Calu3 (cell line): ENCODE measurements at regions not wholly inside any gene's neighbourhood (a gene's known extent, or its start where the extent isn't known, plus 50 kb on each side); places are given as distances from the start of the nearest gene placed in this dataset.
"Not testable (repeated sequence)": the region's sequence is repeated elsewhere in the genome, so short reads cannot be mapped to it uniquely, and the experiment has no call there.

Experiments
- BruUV-seq: library from RNA; stranded (reverse); fragments of 400-500 nt; replicated peaks from 2 replicates; lab custom pipeline; 2021; lab: Mats Ljungman, UMichigan
- CTCF ChIA-PET: fragments of 300-600 bp; sonication (Branson Sonifier 250); formaldehyde crosslinking; loops from one replicate; lab custom pipeline; 2022; ENCODE audit warnings: antibody characterized with exemption; lab: Charles Lee
- DNase-seq: peaks from one replicate; pipeline ENCODE4 v3.0.0; 2022
- H3K27ac Mint-ChIP-seq: one replicate; pipeline ENCODE4 v1.8.0; 2022; ENCODE audit warnings: mixed read lengths; ENCODE audit not compliant: unreplicated experiment
- H3K27me3 Mint-ChIP-seq: one replicate; pipeline ENCODE4 v1.8.0; 2022; ENCODE audit warnings: mixed read lengths; ENCODE audit not compliant: unreplicated experiment
- H3K36me3 Mint-ChIP-seq: one replicate; pipeline ENCODE4 v1.8.0; 2022; ENCODE audit warnings: mild to moderate bottlenecking, moderate library complexity, mixed read lengths; ENCODE audit not compliant: insufficient read depth, unreplicated experiment
- H3K4me1 Mint-ChIP-seq: one replicate; pipeline ENCODE4 v1.8.0; 2022; ENCODE audit warnings: mild to moderate bottlenecking, low read depth, mixed read lengths; ENCODE audit not compliant: unreplicated experiment
- H3K4me3 Mint-ChIP-seq: one replicate; pipeline ENCODE4 v1.8.0; 2022; ENCODE audit warnings: mild to moderate bottlenecking, low read depth, moderate library complexity, mixed read lengths; ENCODE audit not compliant: unreplicated experiment
- H3K9me3 Mint-ChIP-seq: one replicate; pipeline ENCODE4 v1.8.0; 2022; ENCODE audit warnings: low read depth, mixed read lengths; ENCODE audit not compliant: unreplicated experiment
- intact Hi-C: fragments of 100-400 bp; cut with micrococcal nuclease; formaldehyde crosslinking; loops from one replicate; pipeline ENCODE4 v1.10.0; 2022; ENCODE audit not compliant: unreplicated experiment
- TF ChIP-seq, protein P1 (sequence below): fragments of 200-600 bp; IDR thresholded peaks from one replicate; pipeline ENCODE4 v1.8.0; 2022; ENCODE audit warnings: antibody characterized with exemption; ENCODE audit not compliant: unreplicated experiment

- CTCF ChIA-PET, result interaction anchor here (0.6 to 4.6 kb wide), 2 partner anchors 78 to 102 kb away, joined by 5 to 30 read pairs; no protein-coding TSS in a partner anchor
- intact Hi-C loops, result no loop called here
- H3K9me3 Mint-ChIP-seq, result no peaks in the 10 kb centered on the region
- no TSS peak for BruUV-seq
- no peak overlapping the region for H3K27ac Mint-ChIP-seq
- no peaks in the 10 kb centered on the region for H3K27me3 Mint-ChIP-seq
- TF ChIP-seq, protein P1, sequence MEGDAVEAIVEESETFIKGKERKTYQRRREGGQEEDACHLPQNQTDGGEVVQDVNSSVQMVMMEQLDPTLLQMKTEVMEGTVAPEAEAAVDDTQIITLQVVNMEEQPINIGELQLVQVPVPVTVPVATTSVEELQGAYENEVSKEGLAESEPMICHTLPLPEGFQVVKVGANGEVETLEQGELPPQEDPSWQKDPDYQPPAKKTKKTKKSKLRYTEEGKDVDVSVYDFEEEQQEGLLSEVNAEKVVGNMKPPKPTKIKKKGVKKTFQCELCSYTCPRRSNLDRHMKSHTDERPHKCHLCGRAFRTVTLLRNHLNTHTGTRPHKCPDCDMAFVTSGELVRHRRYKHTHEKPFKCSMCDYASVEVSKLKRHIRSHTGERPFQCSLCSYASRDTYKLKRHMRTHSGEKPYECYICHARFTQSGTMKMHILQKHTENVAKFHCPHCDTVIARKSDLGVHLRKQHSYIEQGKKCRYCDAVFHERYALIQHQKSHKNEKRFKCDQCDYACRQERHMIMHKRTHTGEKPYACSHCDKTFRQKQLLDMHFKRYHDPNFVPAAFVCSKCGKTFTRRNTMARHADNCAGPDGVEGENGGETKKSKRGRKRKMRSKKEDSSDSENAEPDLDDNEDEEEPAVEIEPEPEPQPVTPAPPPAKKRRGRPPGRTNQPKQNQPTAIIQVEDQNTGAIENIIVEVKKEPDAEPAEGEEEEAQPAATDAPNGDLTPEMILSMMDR, result no peak
- DNase-seq, result no peak
- no peak overlapping the region for H3K4me3 Mint-ChIP-seq
- peaks cover 16% of the 10 kb centered on the region for H3K4me1 Mint-ChIP-seq
- H3K36me3 Mint-ChIP-seq, result no peaks in the 10 kb centered on the region
Measured at GRCh38 chr5:126677121-126677520, 76.4 kb downstream of the PHAX start.

DNA sequence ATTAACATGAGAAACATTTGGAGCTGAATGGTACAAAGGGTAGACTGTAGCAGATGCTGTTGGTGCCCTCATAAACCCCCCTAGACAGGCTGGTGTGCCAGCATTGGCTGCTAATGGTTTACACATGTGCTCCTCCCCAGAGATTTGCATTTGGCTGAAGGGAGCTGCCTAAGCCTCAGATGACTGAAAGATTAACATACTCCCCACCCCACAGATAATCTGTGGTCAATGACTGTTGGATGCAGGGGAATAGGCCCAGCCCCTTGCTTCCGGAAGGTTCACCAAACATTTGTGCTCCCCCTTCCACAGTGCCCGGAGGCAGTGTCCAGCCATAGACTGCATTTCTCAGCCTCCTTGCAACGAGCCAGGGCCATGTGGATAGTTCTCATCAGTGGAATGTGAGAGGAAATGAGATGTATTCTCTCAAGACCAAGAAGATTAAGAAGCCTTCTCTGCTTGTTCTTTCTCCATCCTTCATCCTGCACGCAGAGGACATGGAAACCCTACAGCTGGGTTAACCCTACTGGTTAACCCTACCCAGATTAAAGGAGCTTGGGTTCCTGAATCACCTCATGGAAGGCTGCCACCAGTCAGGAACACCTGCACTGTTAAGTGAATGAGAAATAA is 79.6 kb downstream of the PHAX start:
- intact Hi-C loops, result no loop called here
- no TSS peak for BruUV-seq
- H3K27me3 Mint-ChIP-seq, result no peaks in the 10 kb centered on the region
- H3K27ac Mint-ChIP-seq, result no peak overlapping the region
- no peak overlapping the region for H3K4me3 Mint-ChIP-seq
- DNase-seq, result no peak
- H3K36me3 Mint-ChIP-seq, result peaks cover 4% of the 10 kb centered on the region
- TF ChIP-seq, protein P1, result no peak
- no peaks in the 10 kb centered on the region for H3K9me3 Mint-ChIP-seq
- CTCF ChIA-PET, result interaction anchor here (0.6 to 4.6 kb wide), 3 partner anchors 99 to 351 kb away, joined by 8 to 30 read pairs (median 13); no protein-coding TSS in a partner anchor
- peaks cover 16% of the 10 kb centered on the region for H3K4me1 Mint-ChIP-seq

GRCh38 chr5:126681314-126681713 is 80.6 kb downstream of the PHAX start:
- intact Hi-C loops, H3K4me3 Mint-ChIP-seq, H3K27me3 Mint-ChIP-seq, DNase-seq, CTCF ChIA-PET, H3K27ac Mint-ChIP-seq, BruUV-seq, H3K36me3 Mint-ChIP-seq, H3K9me3 Mint-ChIP-seq: not testable (repeated sequence)
- H3K4me1 Mint-ChIP-seq, result peaks cover 11% of the 10 kb centered on the region

DNA sequence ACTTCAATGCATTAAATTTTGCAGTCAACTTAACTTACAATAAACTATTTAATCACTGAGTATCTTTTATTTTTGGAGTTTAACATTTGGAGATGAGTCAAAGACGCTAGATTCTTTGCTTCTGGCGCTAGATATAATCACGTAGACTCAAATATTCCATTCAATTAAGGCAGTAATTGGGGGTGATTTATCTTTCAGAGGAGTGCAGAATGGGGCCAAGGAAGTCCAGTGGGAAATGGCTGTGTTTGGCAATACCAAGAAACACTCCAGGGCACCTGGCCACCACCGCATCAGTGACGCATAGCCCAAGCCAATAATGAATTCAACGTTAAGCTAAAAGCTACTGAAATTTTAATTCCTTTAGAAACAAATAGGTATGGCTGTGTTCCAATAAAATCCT is 81.2 kb downstream of the PHAX start:
- TF ChIP-seq, protein P1, result no peak
- H3K4me3 Mint-ChIP-seq, result no peak overlapping the region
- H3K27me3 Mint-ChIP-seq, result no peaks in the 10 kb centered on the region
- DNase-seq, result no peak
- no TSS peak for BruUV-seq
- H3K4me1 Mint-ChIP-seq, result peaks cover 8% of the 10 kb centered on the region
- CTCF ChIA-PET, result interaction anchor here (0.6 kb wide), 1 partner anchor 115 kb away, joined by 5 read pairs; no protein-coding TSS in a partner anchor
- peaks cover 4% of the 10 kb centered on the region for H3K36me3 Mint-ChIP-seq
- H3K9me3 Mint-ChIP-seq, result no peaks in the 10 kb centered on the region
- intact Hi-C loops, result no loop called here
- no peak overlapping the region for H3K27ac Mint-ChIP-seq

GRCh38 chr5:126682856-126683255 is 82.1 kb downstream of the PHAX start:
- no peaks in the 10 kb centered on the region for H3K9me3 Mint-ChIP-seq
- no peaks in the 10 kb centered on the region for H3K27me3 Mint-ChIP-seq
- no peak overlapping the region for H3K4me3 Mint-ChIP-seq
- BruUV-seq, result no TSS peak
- TF ChIP-seq, protein P1, result no peak
- H3K36me3 Mint-ChIP-seq, result peaks cover 4% of the 10 kb centered on the region
- peaks cover 8% of the 10 kb centered on the region for H3K4me1 Mint-ChIP-seq
- DNase-seq, result no peak
- CTCF ChIA-PET, result no interaction called here
- no peak overlapping the region for H3K27ac Mint-ChIP-seq
- intact Hi-C loops, result no loop called here
